GM23338 (cell line): ENCODE measurements at regions not wholly inside any gene's neighbourhood (a gene's known extent, or its start where the extent isn't known, plus 50 kb on each side); places are given as distances from the start of the nearest gene placed in this dataset.

ENCODE experiments used
- ATAC-seq: fragments of 200-7000 bp; cut with Tn5 transposase; 3 replicates; pipeline ENCODE4 v1.9.1; 2020
- DNase-seq: peaks from one replicate; pipeline ENCODE4 v3.0.0-alpha.2; 2015; ENCODE audit warnings: low spot score
- H2AFZ ChIP-seq: fragments of 200-600 bp; sonication (generic); 2 replicates; pipeline ENCODE4 v1.8.0; 2016; ENCODE audit warnings: antibody characterized with exemption, mild to moderate bottlenecking, moderate library complexity
- H3F3A ChIP-seq: fragments of 200-600 bp; sonication (generic); replicated peaks from 2 replicates; pipeline ENCODE4 v1.8.0; 2017; ENCODE audit warnings: antibody characterized with exemption, mixed run types, low read depth
- H3K27ac ChIP-seq: fragments of 200-600 bp; sonication (generic); 2 replicates; pipeline ENCODE4 v1.6.1; 2016; ENCODE audit warnings: low read depth
- H3K27me3 ChIP-seq: fragments of 200-600 bp; sonication (generic); 2 replicates; pipeline ENCODE4 v1.8.0; 2016; ENCODE audit warnings: mild to moderate bottlenecking, mixed run types, moderate library complexity; ENCODE audit not compliant: insufficient read depth
- H3K36me3 ChIP-seq: fragments of 200-600 bp; sonication (generic); 2 replicates; pipeline ENCODE4 v1.8.0; 2016; ENCODE audit warnings: mild to moderate bottlenecking; ENCODE audit not compliant: insufficient read depth
- H3K4me1 ChIP-seq: fragments of 200-600 bp; sonication (generic); 2 replicates; pipeline ENCODE4 v1.8.0; 2016; ENCODE audit warnings: mild to moderate bottlenecking, moderate library complexity; ENCODE audit not compliant: insufficient read depth
- H3K4me2 ChIP-seq: fragments of 200-600 bp; sonication (generic); 2 replicates; pipeline ENCODE4 v1.7.1; 2017; ENCODE audit warnings: mixed run types
- H3K4me3 ChIP-seq: fragments of 200-600 bp; sonication (generic); 2 replicates; pipeline ENCODE4 v1.6.1; 2016; ENCODE audit warnings: mixed run types
- H3K79me2 ChIP-seq: fragments of 200-600 bp; sonication (generic); replicated peaks from 2 replicates; pipeline ENCODE4 v1.8.0; 2017; ENCODE audit warnings: mild to moderate bottlenecking; ENCODE audit not compliant: insufficient read depth
- H3K9me2 ChIP-seq: fragments of 200-600 bp; sonication (generic); 2 replicates; pipeline ENCODE4 v1.8.0; 2017; ENCODE audit not compliant: insufficient read depth
- H4K20me1 ChIP-seq: fragments of 200-600 bp; sonication (generic); replicated peaks from 2 replicates; pipeline ENCODE4 v1.8.0; 2017; ENCODE audit warnings: mild to moderate bottlenecking; ENCODE audit not compliant: insufficient read depth
- H3K27ac Mint-ChIP-seq: 2 replicates; pipeline ENCODE4 v1.8.0; 2020; ENCODE audit warnings: inconsistent platforms, mild to moderate bottlenecking, moderate library complexity, mixed read lengths
- H3K27me3 Mint-ChIP-seq: 3 replicates; pipeline ENCODE4 v1.8.0; 2022; ENCODE audit warnings: low read depth, mild to moderate bottlenecking, moderate library complexity, mixed read lengths, inconsistent platforms; ENCODE audit not compliant: insufficient read depth, poor library complexity
- H3K36me3 Mint-ChIP-seq: 3 replicates; pipeline ENCODE4 v1.8.0; 2021; ENCODE audit warnings: low read depth, mild to moderate bottlenecking, inconsistent platforms, moderate library complexity, mixed read lengths
- H3K4me1 Mint-ChIP-seq: 3 replicates; pipeline ENCODE4 v1.8.0; 2020; ENCODE audit warnings: mild to moderate bottlenecking, inconsistent platforms, mixed read lengths
- H3K4me3 Mint-ChIP-seq: 3 replicates; pipeline ENCODE4 v1.8.0; 2021; ENCODE audit warnings: moderate library complexity, mild to moderate bottlenecking, inconsistent platforms, mixed read lengths
- H3K9me3 Mint-ChIP-seq: 3 replicates; pipeline ENCODE4 v1.8.0; 2020; ENCODE audit warnings: moderate library complexity, mild to moderate bottlenecking, inconsistent platforms, mixed read lengths
- CREB1 ChIP-seq: fragments of 250-450 bp; sonication (Bioruptor Pico); IDR thresholded peaks from 2 replicates; pipeline ENCODE4 v1.5.0; 2020; ENCODE audit warnings: low read depth, mild to moderate bottlenecking, moderate library complexity
- ETS1 ChIP-seq: IDR thresholded peaks from 2 replicates; pipeline ENCODE4 v1.6.1; 2016; ENCODE audit warnings: antibody characterized with exemption
- EZH2 ChIP-seq: fragments of 200-600 bp; sonication (generic); IDR thresholded peaks from one replicate; pipeline ENCODE4 v1.8.0; 2017; ENCODE audit warnings: antibody characterized with exemption, mild to moderate bottlenecking, low read depth; ENCODE audit not compliant: unreplicated experiment
- EZH2phosphoT487 ChIP-seq: fragments of 200-600 bp; sonication (generic); IDR thresholded peaks from one replicate; pipeline ENCODE4 v1.8.1; 2018; ENCODE audit warnings: antibody characterized with exemption; ENCODE audit not compliant: unreplicated experiment
- JUNB ChIP-seq: IDR thresholded peaks from one replicate; pipeline ENCODE4 v1.6.1; 2016; ENCODE audit warnings: antibody characterized with exemption; ENCODE audit not compliant: unreplicated experiment
- NANOG ChIP-seq: IDR thresholded peaks from 2 replicates; pipeline ENCODE4 v1.6.1; 2016; ENCODE audit warnings: antibody characterized with exemption, borderline replicate concordance
- POLR2AphosphoS5 ChIP-seq: IDR thresholded peaks from 2 replicates; pipeline ENCODE4 v1.6.1; 2016; ENCODE audit warnings: antibody characterized with exemption, low read depth
- REST ChIP-seq: IDR thresholded peaks from one replicate; pipeline ENCODE4 v1.6.1; 2018; ENCODE audit warnings: antibody characterized with exemption; ENCODE audit not compliant: unreplicated experiment
- STAT1 ChIP-seq: IDR thresholded peaks from one replicate; pipeline ENCODE4 v1.6.1; 2016; ENCODE audit warnings: antibody characterized with exemption; ENCODE audit not compliant: unreplicated experiment
- ZNF114 ChIP-seq: fragments of 250-450 bp; sonication (Bioruptor Pico); IDR thresholded peaks from 2 replicates; pipeline ENCODE4 v1.5.0; 2020; ENCODE audit warnings: mild to moderate bottlenecking, moderate library complexity
- ZNF331 ChIP-seq: fragments of 250-450 bp; sonication (Bioruptor Pico); IDR thresholded peaks from 2 replicates; pipeline ENCODE4 v1.5.0; 2020; ENCODE audit warnings: low read depth, mild to moderate bottlenecking, moderate library complexity
- ZNF462 ChIP-seq: fragments of 250-450 bp; sonication (Bioruptor Pico); IDR thresholded peaks from 2 replicates; pipeline ENCODE4 v1.5.0; 2020; ENCODE audit warnings: mild to moderate bottlenecking, moderate library complexity
- TF ChIP-seq, protein P1 (sequence below), 2 experiments: fragments of 200-600 bp in 1 of 2; sonication (generic) in 1 of 2; conservative IDR thresholded peaks; 2 replicates each; pipeline versions ENCODE4 v1.5.1 to v1.6.1; 2016 to 2017; ENCODE audit warnings: antibody characterized with exemption in 2 of 2, low read depth in 2 of 2, mild to moderate bottlenecking in 2 of 2, moderate library complexity in 1 of 2

DNA sequence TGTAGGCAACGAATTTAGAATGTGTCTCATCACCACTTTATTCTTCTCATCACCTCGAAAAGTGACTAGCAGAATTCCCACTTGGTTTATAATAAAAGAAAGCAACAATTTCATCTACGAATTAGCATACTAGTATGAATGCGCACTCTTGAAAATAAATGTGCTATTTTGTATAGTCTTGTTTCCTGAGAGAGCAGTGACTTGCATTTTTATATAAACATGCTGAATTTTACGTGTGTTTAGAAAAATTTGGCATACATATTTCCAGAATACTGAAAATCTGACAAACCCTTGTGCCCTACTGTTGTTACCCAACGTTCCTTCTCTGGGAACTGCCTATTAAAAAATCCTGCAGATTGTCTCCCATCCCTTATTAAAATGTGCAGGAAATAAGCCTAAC lies 786.8 kb downstream of the TSN start:
- Mint-ChIP-seq H3K27ac (no peak overlapping the region), H3K4me3 (no peak overlapping the region)

More for the DNA sequence above, 786.8 kb downstream of the TSN start:
- Mint-ChIP-seq H3K9me3 (no peaks in the 10 kb centered on the region), H3K27me3 (peaks cover 2% of the 10 kb centered on the region), H3K36me3 (no peaks in the 10 kb centered on the region; the same call in 2 of the 3 replicates), H3K4me1 (no peaks in the 10 kb centered on the region; the same call in 2 of the 3 replicates)
- Histone ChIP-seq H3K4me3 (no peak overlapping the region), H3K4me2 (no peak overlapping the region), H3K27me3 (no peaks in the 10 kb centered on the region), H3K27ac (no peak overlapping the region), H3K79me2 (no peaks in the 10 kb centered on the region), H3K36me3 (no peaks in the 10 kb centered on the region), H3F3A (no peaks in the 10 kb centered on the region), H3K4me1 (no peaks in the 10 kb centered on the region), H2AFZ (no peak overlapping the region), H4K20me1 (no peaks in the 10 kb centered on the region), H3K9me2 (peaks cover 26% of the 10 kb centered on the region)
- no peak for ATAC-seq
- TF ChIP-seq ZNF331 (CRISPR knock-in tag) (no peak), NANOG (no peak), EZH2 (no peak), REST (no peak), ETS1 (no peak), POLR2AphosphoS5 (no peak), STAT1 (no peak), CREB1 (CRISPR knock-in tag) (no peak), JUNB (no peak), EZH2phosphoT487 (no peak), ZNF114 (CRISPR knock-in tag) (no peak), ZNF462 (CRISPR knock-in tag) (no peak)
- TF ChIP-seq, protein P1, sequence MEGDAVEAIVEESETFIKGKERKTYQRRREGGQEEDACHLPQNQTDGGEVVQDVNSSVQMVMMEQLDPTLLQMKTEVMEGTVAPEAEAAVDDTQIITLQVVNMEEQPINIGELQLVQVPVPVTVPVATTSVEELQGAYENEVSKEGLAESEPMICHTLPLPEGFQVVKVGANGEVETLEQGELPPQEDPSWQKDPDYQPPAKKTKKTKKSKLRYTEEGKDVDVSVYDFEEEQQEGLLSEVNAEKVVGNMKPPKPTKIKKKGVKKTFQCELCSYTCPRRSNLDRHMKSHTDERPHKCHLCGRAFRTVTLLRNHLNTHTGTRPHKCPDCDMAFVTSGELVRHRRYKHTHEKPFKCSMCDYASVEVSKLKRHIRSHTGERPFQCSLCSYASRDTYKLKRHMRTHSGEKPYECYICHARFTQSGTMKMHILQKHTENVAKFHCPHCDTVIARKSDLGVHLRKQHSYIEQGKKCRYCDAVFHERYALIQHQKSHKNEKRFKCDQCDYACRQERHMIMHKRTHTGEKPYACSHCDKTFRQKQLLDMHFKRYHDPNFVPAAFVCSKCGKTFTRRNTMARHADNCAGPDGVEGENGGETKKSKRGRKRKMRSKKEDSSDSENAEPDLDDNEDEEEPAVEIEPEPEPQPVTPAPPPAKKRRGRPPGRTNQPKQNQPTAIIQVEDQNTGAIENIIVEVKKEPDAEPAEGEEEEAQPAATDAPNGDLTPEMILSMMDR (conservative IDR thresholded peaks at IDR 0.05; ENCODE audit: low read depth in 2 of 2) = no peak
- DNase-seq = no peak
